Eye (tissue), 1 donor: ENCODE measurements at regions not wholly inside any gene's neighbourhood (a gene's known extent, or its start where the extent isn't known, plus 50 kb on each side); places are given as distances from the start of the nearest gene placed in this dataset.
A peak's percentile ranks its signal among the peaks of the same experiment; 100 is the strongest.
"Not testable (repeated sequence)": the region's sequence is repeated elsewhere in the genome, so short reads cannot be mapped to it uniquely, and the experiment has no call there.

ENCODE experiments used
- DNase-seq: peaks from one replicate; pipeline ENCODE4 v3.0.0-alpha.2; 2015

DNA sequence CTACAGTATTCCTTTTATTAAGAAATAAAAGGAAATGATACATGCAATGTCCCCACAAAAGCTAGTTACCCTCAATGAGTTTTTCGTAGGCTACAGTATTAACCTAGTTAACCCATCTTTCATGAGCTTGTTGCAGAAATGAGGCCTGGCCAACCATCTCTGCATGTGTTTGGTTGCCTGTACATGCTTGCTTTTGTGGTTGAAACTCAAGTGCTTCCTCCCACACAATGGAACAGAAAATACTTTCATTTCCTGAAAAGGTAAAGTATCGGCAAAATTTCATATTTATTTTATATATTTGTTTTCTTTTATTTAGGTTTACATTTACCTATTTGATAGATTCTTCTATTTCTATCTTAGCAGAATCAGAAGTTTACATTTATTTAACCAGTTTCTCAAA is 214.6 kb upstream of the FAM241A start:
- DNase-seq, result no peak

DNA sequence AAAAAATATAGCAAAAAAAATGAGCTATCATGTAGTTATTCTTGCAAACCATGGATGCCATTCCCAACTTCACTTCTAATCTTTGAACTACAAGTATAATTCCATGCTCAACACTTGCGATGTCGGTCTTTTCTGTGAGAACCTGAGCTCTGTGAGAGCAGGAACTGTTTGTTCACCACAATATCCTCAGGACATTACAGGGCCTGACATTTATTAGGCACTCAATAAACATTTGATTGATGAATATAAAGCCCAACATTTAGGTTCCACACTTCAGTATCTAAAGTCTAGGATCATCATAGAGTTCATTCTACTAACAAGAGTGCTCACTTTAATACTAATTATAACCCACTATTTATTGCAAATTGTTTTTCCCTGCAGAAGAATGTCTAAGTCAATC is 211.6 kb upstream of the FAM241A start:
- no peak for DNase-seq

DNA sequence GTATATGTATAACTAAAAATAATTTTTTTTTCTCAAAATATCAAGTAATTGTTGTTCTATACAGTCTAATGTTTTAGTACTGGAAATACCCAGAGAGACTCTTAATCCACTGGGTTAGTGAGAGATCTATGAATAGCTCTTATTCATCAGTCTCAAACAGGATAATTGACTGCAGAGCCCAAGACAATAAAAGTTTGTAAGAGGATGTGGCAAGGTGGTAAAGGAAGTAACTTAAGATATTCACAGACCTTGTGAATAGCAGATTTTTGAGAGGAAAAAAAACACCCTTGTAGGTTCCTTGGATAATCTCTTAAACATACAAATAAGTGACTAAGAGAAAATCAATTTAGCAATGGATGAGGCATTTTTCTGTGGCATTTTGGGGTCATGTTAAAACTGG is 210.9 kb upstream of the FAM241A start:
- no peak for DNase-seq

GRCh38 chr4:111937368-111937767 is 207.9 kb upstream of the FAM241A start:
- peak; percentile 51 for DNase-seq

DNA sequence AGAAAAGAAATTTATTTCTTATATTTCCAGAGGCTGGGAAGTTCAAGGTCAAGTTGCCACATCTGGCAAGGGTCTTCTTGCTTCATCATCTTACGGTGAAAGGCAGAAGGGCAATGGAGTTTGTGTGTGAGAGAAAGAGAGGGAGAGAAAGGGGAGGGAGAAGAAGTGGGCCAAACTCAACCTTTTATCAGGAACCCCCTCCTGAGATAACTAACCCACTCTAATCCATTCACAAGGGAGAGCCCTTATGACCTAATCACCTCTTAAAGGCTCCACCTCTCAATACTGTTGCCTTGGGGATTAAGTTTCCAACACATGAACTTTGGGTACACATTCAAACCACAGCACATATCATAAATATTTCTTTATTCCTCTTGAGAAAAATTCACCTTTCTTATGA is 203.3 kb upstream of the FAM241A start:
- DNase-seq, result no peak

GRCh38 chr4:111943796-111944203 is 201.5 kb upstream of the FAM241A start:
- DNase-seq, result peak; percentile 50

- DNase-seq, result no peak
These were observed 200.2 kb upstream of the FAM241A start for GRCh38 chr4:111945014-111945413.

DNA sequence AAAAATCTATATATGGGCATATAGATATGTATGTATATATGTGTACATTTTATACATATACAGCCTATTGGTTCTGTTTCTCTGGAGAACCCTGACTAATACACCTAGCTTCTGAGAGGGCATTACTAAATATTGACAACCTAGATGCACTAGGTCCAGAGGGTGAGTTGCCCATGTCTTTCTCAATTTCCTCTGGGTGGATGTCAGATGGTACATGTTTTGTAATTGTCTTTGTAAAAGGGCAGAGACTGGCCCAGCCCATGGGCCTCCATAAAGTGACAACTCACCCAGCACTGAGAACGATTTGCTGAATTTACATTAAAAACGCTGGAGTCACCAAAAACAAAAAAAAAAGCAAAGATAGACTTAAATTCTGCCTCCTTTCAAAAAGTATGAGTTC is 198.5 kb upstream of the FAM241A start:
- DNase-seq, result no peak

DNA sequence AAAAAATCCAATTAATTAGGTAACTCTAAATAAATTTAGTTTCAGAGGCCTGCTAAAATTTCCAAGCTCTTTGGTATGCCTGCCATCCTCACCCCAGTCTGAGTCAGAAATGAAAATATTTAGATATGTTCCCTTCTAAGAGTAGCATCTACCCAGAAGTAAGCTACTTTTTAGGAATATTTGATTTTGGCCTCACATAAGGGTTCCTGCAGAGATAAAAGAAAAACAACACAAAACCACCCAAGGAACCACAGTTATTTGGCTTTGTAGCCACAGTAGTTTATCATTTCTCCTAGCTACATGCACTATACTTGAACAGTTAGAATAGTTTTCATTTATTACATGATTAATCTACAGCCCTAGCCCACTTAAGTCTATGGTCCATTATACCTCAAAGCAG is 192.6 kb upstream of the FAM241A start:
- no peak for DNase-seq

DNA sequence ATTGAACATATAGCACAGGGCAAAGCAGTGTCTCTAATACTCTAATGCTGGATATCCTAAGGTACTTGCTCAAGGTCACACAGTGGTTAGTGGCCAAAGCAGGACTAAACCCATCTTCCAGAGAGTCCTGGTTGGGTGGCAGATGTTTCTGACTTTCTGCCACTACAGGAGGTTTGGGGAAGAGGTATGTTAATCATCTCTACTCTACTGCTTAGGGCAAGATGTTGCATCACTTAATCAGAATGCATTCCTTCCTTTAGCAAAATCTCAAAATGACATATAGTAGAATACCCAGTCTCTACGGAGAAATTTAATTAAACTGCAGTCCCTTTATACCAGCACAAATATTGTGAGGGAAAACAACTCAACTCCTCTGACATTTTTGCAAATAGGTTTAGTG is 190.7 kb upstream of the FAM241A start:
- DNase-seq, result no peak

DNA sequence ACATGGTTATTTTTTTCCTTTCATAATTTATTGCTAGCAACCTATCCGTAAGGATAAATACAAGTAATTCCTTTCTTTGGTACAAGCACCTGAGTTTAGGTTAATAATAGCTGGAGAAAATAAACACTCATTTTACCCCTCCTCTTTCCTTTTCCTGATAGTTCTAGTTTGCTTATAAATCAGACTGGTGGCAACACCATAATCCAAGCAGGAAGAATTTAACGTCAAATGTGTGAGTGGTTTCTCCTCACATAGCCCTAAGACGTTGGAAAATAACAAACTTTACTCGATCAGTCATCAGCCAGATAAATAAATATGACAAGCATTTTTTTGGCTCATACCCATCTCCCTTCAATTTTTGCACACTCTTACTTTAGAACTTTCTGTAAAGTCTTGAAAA is 190.3 kb upstream of the FAM241A start:
- no peak for DNase-seq

- no peak for DNase-seq
These were observed 188.1 kb upstream of the FAM241A start for GRCh38 chr4:111957116-111957515.

GRCh38 chr4:111957997-111958396 is 187.3 kb upstream of the FAM241A start:
- DNase-seq, result no peak

GRCh38 chr4:111959222-111959621 is 186.0 kb upstream of the FAM241A start:
- no peak for DNase-seq

GRCh38 chr4:111960241-111960667 is 185.0 kb upstream of the FAM241A start:
- DNase-seq, result no peak

DNA sequence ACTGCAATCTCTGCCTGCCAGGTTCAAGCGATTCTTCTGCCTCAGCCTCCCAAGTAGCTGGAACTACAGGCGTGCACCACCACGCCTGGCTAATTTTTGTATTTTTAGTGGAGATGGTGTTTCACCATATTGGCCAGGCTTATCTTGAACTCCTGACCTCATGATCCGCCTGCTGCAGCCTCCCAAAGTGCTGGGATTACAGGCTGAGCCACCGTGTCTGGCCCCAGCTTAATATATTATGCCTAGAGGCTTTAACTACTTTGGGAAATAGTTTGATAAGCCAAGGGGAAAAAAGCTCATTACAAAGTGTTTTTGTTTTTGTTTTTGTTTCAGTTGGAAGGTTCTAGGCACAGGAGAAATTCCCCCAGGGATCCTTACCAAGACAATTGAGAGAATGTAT is 184.2 kb upstream of the FAM241A start:
- DNase-seq, result not testable (repeated sequence)

DNA sequence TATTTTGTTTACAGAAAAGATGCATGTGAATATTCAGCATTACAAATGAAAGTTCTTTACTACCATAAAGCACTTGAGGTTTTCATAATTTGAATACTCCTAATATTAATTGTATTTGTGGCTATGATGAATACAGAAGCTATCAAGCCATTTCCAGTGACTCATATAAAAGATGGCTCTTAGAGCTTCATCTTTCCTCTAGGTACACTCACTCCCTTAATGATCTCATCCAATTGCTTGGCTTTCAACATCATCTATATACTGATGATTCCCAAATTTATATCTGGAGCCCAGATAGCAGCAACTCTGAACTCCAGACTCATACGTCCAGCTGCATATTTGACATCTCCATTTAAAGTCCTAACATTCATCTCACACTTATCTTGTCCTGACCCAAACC is 183.4 kb upstream of the FAM241A start:
- DNase-seq, result no peak

GRCh38 chr4:111963158-111963700 is 182.0 kb upstream of the FAM241A start:
- DNase-seq, result no peak

- no peak for DNase-seq
These were observed 167.8 kb upstream of the FAM241A start for GRCh38 chr4:111977419-111977965.

DNA sequence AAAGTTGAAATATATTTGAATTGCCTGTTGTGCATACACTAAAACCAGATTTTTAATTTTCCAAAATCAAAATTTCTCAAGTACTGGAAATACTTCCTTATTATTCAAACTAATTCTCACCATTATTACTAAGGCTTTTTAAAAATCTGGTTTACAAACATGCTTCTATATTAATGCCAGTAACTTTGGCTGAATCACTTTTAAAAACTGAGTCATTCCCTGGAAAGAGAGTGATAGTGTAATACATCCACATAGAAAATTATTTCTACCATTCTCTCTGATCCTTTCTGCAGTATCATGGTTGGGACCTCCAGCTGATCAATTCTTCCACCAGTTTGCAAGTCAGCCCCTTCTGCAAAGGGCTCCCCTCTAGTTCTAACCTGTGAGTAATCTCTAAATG is 165.3 kb upstream of the FAM241A start:
- no peak for DNase-seq

- DNase-seq, result no peak
These were observed 163.2 kb upstream of the FAM241A start for GRCh38 chr4:111982089-111982488.

DNA sequence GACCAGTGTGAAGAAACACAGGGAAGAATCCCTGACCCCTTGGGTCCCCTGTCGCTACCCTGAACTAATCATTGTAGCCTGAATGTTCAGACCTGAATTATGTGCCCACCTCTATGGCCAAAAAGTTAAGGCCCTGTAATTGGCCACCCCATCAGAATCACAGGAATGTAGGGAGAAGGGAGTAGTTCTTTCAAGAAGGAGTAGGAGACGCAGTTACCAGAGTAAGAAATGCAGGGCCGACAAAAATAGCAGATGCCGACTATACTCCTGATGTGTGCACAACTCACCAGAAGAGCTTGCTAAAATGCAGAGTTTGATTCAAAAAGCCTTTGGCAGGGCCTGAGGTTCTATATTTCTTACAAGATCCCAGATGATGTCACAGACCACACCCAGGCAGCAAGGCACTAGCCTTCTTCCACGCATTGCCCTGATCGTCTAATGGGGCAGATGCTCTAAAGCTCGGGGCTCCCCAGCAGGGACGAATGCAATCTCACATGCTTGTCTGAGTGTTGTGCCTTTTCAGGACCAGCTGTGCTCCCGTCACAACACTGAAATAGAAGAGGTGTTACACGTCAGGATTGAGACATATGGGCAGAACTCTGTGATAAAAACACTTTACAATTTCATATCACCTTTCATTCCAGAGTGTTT is 161.0 kb upstream of the FAM241A start:
- DNase-seq, result no peak

DNA sequence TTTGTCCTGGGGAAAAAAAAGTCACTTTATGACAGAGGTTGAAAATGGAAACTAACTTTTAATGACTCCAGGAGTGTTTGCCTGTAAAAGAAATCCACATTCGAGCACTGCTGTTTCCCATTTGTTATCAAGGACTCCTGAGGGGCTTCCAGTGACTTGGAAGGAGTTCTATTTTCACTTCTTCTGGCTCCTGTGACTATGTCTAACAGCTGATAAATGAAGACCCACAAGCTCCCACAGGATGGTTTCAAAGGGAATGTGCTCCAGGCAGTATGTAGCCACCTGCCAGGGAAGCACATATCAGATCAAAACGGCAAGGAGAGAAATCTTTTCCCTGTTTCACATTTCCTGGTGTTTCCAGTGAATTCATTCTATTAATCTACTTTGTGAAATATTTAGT is 159.8 kb upstream of the FAM241A start:
- DNase-seq, result no peak

DNA sequence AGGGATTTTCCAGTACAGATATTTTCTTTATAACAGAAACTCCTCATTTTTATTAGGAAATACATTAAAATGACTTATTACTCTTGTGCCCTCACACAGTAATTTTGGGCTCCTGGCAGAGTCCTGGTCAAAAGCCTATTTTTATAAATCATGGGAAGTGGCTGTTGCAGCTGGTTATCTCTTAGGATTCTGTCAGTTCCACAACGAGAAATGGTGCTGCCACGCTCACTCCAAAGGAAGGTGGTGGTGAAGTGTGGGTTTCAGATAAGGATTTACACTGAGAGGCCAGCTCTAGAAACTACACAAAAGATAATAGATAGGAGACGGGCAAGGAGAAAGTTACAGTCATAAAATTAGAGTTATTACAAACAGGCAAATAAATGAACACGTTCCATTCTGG is 159.2 kb upstream of the FAM241A start:
- DNase-seq, result no peak

DNA sequence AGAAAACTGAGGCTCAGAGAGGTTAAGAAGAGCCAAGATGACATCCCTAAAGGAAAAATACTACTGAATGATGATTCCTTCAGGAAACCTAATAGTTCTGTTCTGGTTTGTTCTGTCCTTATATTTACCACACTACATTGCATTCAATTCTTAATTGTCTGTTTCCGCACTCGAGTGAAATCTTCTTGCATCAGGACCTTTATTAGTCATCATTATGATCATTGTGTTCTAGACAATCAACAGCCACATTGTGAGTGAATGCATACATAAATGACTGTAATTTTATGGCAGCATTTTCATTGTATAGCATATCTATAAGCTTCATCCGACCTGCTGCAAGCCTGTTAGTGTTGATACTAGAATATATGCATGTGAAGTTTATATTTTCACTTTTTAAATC is 156.7 kb upstream of the FAM241A start:
- no peak for DNase-seq
